ENCODE measurements at regions not wholly inside any gene's neighbourhood (a gene's known extent, or its start where the extent isn't known, plus 50 kb on each side); places are given as distances from the start of the nearest gene placed in this dataset.

- Histone ChIP-seq H2AK9ac (replicated peaks; ENCODE audit: low read depth, low read length, poor library complexity) (no peak overlapping the region), H3K56ac (ENCODE audit: extremely low read depth, insufficient read depth, low read length) (no peak overlapping the region), H2AK5ac (ENCODE audit: low read depth, low read length) (no peak overlapping the region), H3K14ac (replicated peaks; ENCODE audit: low read depth, low read length) (no peak overlapping the region), H4K5ac (ENCODE audit: low read depth, low read length) (no peak overlapping the region), H3K36me3 (ENCODE audit: control insufficient read depth, insufficient read depth, low read length) (no peaks in the 10 kb centered on the region), H2BK120ac (ENCODE audit: low read depth, low read length) (no peak overlapping the region), H2BK20ac (ENCODE audit: low read depth, low read length) (no peak overlapping the region), H3K9ac (ENCODE audit: low read depth, low read length) (no peak overlapping the region), H3K9me3 (ENCODE audit: control insufficient read depth, insufficient read depth, low read length) (peaks cover 7% of the 10 kb centered on the region), H3K4me3 (ENCODE audit: insufficient read depth, low read depth, low read length) (no peak overlapping the region), H3K4ac (ENCODE audit: low read depth, low read length) (no peak overlapping the region), H4K20me1 (ENCODE audit: insufficient read depth, low read length) (no peaks in the 10 kb centered on the region), H3K4me1 (ENCODE audit: control insufficient read depth, insufficient read depth, low read length) (no peaks in the 10 kb centered on the region), H2BK5ac (ENCODE audit: low read depth, low read length, poor library complexity, severe bottlenecking) (no peak overlapping the region), H3K9me1 (ENCODE audit: insufficient read depth, low read length) (no peaks in the 10 kb centered on the region), H3K27ac (ENCODE audit: insufficient read depth, low read length) (no peak overlapping the region), H3K79me1 (ENCODE audit: low read depth in 1 of 2, low read length in 2 of 2) (no peaks in the 10 kb centered on the region), H4K8ac (ENCODE audit: low read depth in 2 of 2, low read length in 2 of 2) (no peak overlapping the region), H2AFZ (replicated peaks; ENCODE audit: low read length, poor library complexity) (no peak overlapping the region), H2BK15ac (ENCODE audit: low read depth, low read length) (no peak overlapping the region), H3K18ac (ENCODE audit: low read depth, low read length) (no peak overlapping the region), H3K23ac (ENCODE audit: low read depth, low read length) (no peak overlapping the region), H3K27me3 (ENCODE audit: control insufficient read depth, insufficient read depth, low read length) (no peaks in the 10 kb centered on the region), H3K4me2 (ENCODE audit: low read depth, low read length) (no peak overlapping the region), H4K91ac (ENCODE audit: insufficient read depth, low read depth, low read length) (no peak overlapping the region)
- TF ChIP-seq, protein P1, sequence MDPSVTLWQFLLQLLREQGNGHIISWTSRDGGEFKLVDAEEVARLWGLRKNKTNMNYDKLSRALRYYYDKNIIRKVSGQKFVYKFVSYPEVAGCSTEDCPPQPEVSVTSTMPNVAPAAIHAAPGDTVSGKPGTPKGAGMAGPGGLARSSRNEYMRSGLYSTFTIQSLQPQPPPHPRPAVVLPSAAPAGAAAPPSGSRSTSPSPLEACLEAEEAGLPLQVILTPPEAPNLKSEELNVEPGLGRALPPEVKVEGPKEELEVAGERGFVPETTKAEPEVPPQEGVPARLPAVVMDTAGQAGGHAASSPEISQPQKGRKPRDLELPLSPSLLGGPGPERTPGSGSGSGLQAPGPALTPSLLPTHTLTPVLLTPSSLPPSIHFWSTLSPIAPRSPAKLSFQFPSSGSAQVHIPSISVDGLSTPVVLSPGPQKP (IDR thresholded peaks at IDR 0.05; ENCODE audit: borderline replicate concordance, low read depth, low read length): no peak
- TF ChIP-seq SMC3 (IDR thresholded peaks at IDR 0.05; ENCODE audit: low read depth, low read length) (no peak), RAD21 (IDR thresholded peaks at IDR 0.05; ENCODE audit: low read length) (no peak), BHLHE40 (IDR thresholded peaks at IDR 0.05; ENCODE audit: low read depth, low read length) (no peak), NFE2L2 (IDR thresholded peaks at IDR 0.05; ENCODE audit: low read depth, low read length) (no peak)
- WGBS, 2 experiments (ENCODE audit: extremely low coverage in 2 of 2, insufficient read length in 1 of 2): no CpG with 5 or more reads among the region's 5 CpGs
- no TSS peak for BruUV-seq (replicated peaks)
- ChIA-PET CTCF (no interaction called here), POLR2A (ENCODE audit: unreplicated experiment) (no interaction called here)
- in situ Hi-C loops (cut with MboI; ENCODE audit: low sequenced_read_pairs): no loop called here
- intact Hi-C loops (cut with micrococcal nuclease): no loop called here
- dilution Hi-C loops (cut with HindIII; ENCODE audit: low sequenced_read_pairs, unreplicated experiment): no loop called here
- DNase-seq: no peak
- no peak for ATAC-seq (ENCODE audit: low read depth)
Measured at GRCh38 chr17:53979991-53980390, 157.3 kb downstream of the KIF2B start.

Data from IMR-90 (cell line).